K562 (cell line): ENCODE measurements at regions not wholly inside any gene's neighbourhood (a gene's known extent, or its start where the extent isn't known, plus 50 kb on each side); places are given as distances from the start of the nearest gene placed in this dataset.

Source experiments
- GATA2 ChIP-seq: sonication (generic); formaldehyde crosslinking; IDR thresholded peaks from 2 replicates; pipeline ENCODE4 v1.4.0; 2020; ENCODE audit warnings: mild to moderate bottlenecking, missing genetic modification reagents
- REST ChIP-seq, 2 experiments: fragments of 450-650 bp; formaldehyde crosslinking in 1 of 2; IDR thresholded peaks; 2 replicates each; pipeline versions ENCODE4 v1.4.0 to v1.6.1; 2014 to 2020; ENCODE audit warnings: mild to moderate bottlenecking in 2 of 2, borderline replicate concordance in 1 of 2, low read depth in 1 of 2
- ZHX1 ChIP-seq: fragments of 150-350 bp; conservative IDR thresholded peaks from 2 replicates; pipeline ENCODE4 v1.6.1; 2014; ENCODE audit warnings: low read length
- TF ChIP-seq, protein P1 (sequence below): fragments of 450-650 bp; IDR thresholded peaks from 2 replicates; pipeline ENCODE4 v1.6.1; 2016; ENCODE audit warnings: low read depth, mild to moderate bottlenecking, moderate library complexity

DNA sequence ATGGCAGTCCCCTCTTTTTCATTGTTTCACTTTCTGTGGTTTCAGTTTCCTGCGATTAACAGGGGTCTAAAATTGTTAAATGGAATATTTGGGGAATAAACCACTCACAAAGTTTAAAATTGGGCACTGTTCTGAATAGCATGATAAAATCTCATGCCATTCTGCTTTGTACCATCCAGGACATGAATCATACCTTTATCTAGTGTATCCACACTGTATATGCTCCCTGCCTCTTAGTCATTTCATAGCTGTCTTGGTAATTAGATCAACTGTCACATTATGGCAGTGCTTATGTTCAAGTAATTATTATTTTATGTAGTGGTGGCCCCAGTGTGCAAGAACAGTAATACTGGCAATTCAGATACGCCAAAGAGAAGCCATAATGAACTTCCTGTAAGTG lies 734.5 kb downstream of the ZPLD1 start (continued):
- TF ChIP-seq REST (IDR thresholded peaks at IDR 0.05; ENCODE audit: borderline replicate concordance) (no peak), REST (CRISPR knock-in tag; IDR thresholded peaks at IDR 0.05; ENCODE audit: low read depth) (no peak), GATA2 (no peak), ZHX1 (no peak)
- TF ChIP-seq, protein P1, sequence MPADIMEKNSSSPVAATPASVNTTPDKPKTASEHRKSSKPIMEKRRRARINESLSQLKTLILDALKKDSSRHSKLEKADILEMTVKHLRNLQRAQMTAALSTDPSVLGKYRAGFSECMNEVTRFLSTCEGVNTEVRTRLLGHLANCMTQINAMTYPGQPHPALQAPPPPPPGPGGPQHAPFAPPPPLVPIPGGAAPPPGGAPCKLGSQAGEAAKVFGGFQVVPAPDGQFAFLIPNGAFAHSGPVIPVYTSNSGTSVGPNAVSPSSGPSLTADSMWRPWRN, result no peak
- TF ChIP-seq, all 486 proteins: peak for 0
